K562 (cell line): ENCODE measurements at regions not wholly inside any gene's neighbourhood (a gene's known extent, or its start where the extent isn't known, plus 50 kb on each side); places are given as distances from the start of the nearest gene placed in this dataset.

Source experiments
- ATAC-seq: fragments of 200-7000 bp; cut with Tn5 transposase; 3 replicates; pipeline ENCODE4 v1.9.1; 2020; ENCODE audit warnings: moderate library complexity
- BruUV-seq: library from RNA; stranded (reverse); fragments of 400-500 nt; replicated peaks from 2 replicates; lab custom pipeline; 2021; lab: Mats Ljungman, UMichigan
- CTCF ChIA-PET: fragments of 300-600 bp; formaldehyde crosslinking; extraction: SDS; loops from one replicate; lab custom pipeline; 2021; ENCODE audit warnings: low intra/inter-chr PET ratio; lab: Yijun Ruan, JAX
- POLR2A ChIA-PET: fragments of 300-600, 350-650 bp; sonication (Branson Sonifier 250); formaldehyde crosslinking; extraction: SDS; loops from one replicate; lab custom pipeline; 2021; ENCODE audit warnings: antibody characterized with exemption, inconsistent platforms; lab: Yijun Ruan, JAX
- DNase-seq, 4 experiments: peaks; one replicate each; pipeline versions ENCODE4 v3.0.0 to v3.0.0-alpha.2; 2011 to 2018; ENCODE audit warnings: low spot score in 3 of 4, mixed read lengths in 3 of 4; ENCODE audit errors: extremely low read depth in 1 of 4
- FAIRE-seq: peaks from 2 replicates; lab custom pipeline; 2011; peaks lifted over from hg19 to GRCh38; lab: Jason Lieb, UNC
- H2AFZ ChIP-seq: 2 replicates; pipeline ENCODE4 v1.6.0; 2011; ENCODE audit warnings: low read depth, low read length, control low read depth, inconsistent platforms
- H3K27ac ChIP-seq: fragments of 200-600 bp; 3 replicates; pipeline ENCODE4 v1.8.0; 2011; ENCODE audit warnings: low read depth, mild to moderate bottlenecking, control low read depth, inconsistent platforms, low read length, moderate library complexity, mixed read lengths; ENCODE audit errors: extremely low read depth
- H3K27me3 ChIP-seq, 2 experiments: fragments of 300-600 bp in 1 of 2; 2 replicates in 1 of 2; 3 replicates in 1 of 2; pipeline versions ENCODE4 v1.6.0 to v1.8.0; 2011; ENCODE audit warnings: inconsistent platforms in 2 of 2, low read length in 2 of 2, mild to moderate bottlenecking in 1 of 2, mixed read lengths in 1 of 2, moderate library complexity in 1 of 2; ENCODE audit not compliant: control insufficient read depth in 2 of 2, insufficient read depth in 2 of 2
- H3K36me3 ChIP-seq: fragments of 300-600 bp; 3 replicates; pipeline ENCODE4 v1.8.0; 2011; ENCODE audit warnings: mild to moderate bottlenecking, low read length, inconsistent platforms; ENCODE audit not compliant: control insufficient read depth, insufficient read depth
- H3K4me1 ChIP-seq, 2 experiments: fragments of 200-600 bp in 1 of 2; replicated peaks in 1 of 2; 2 replicates in 1 of 2; 3 replicates in 1 of 2; pipeline versions ENCODE4 v1.5.1 to v1.8.0; 2011; ENCODE audit warnings: inconsistent platforms in 2 of 2, low read length in 2 of 2, mild to moderate bottlenecking in 1 of 2, mixed read lengths in 1 of 2, moderate library complexity in 1 of 2; ENCODE audit not compliant: control insufficient read depth in 2 of 2, insufficient read depth in 2 of 2
- H3K4me2 ChIP-seq: 2 replicates; pipeline ENCODE4 v1.6.1; 2011; ENCODE audit warnings: low read length, control low read depth, inconsistent platforms, mixed read lengths; ENCODE audit not compliant: insufficient read depth
- H3K4me3 ChIP-seq: fragments of 200-600 bp; sonication (generic), shearing (Covaris generic); 2 replicates; pipeline ENCODE4 v1.5.1; 2016; ENCODE audit warnings: control low read depth, inconsistent platforms
- H3K79me2 ChIP-seq: fragments of 200-600 bp; 3 replicates; pipeline ENCODE4 v1.8.0; 2011; ENCODE audit warnings: low read length, inconsistent platforms; ENCODE audit not compliant: control insufficient read depth, insufficient read depth
- H3K9ac ChIP-seq, 2 experiments: 2 replicates each; pipeline versions ENCODE4 v1.6.0 to v1.6.1; 2011; ENCODE audit warnings: low read depth in 2 of 2, low read length in 2 of 2, control low read depth in 1 of 2, inconsistent platforms in 1 of 2, mild to moderate bottlenecking in 1 of 2, mixed read lengths in 1 of 2; ENCODE audit not compliant: insufficient read depth in 1 of 2
- H3K9me1 ChIP-seq: one replicate; pipeline ENCODE4 v1.6.0; 2011; ENCODE audit warnings: inconsistent platforms, mild to moderate bottlenecking, low read length, moderate library complexity; ENCODE audit not compliant: control insufficient read depth, insufficient read depth
- H3K9me3 ChIP-seq: replicated peaks from 2 replicates; pipeline ENCODE4 v1.5.1; 2011; ENCODE audit warnings: low read depth, low read length, inconsistent platforms; ENCODE audit not compliant: control insufficient read depth, insufficient read depth
- H4K20me1 ChIP-seq: replicated peaks from 2 replicates; pipeline ENCODE4 v1.6.1; 2011; ENCODE audit warnings: low read length, inconsistent platforms, mixed read lengths; ENCODE audit not compliant: control insufficient read depth, insufficient read depth
- E2F4 ChIP-seq: sonication (generic); formaldehyde crosslinking; IDR thresholded peaks from 2 replicates; pipeline ENCODE4 v1.8.0; 2022; ENCODE audit warnings: mild to moderate bottlenecking, low read depth, missing genetic modification reagents
- ETS1 ChIP-seq: conservative IDR thresholded peaks from 2 replicates; pipeline ENCODE4 v1.6.1; 2011; ENCODE audit warnings: low read depth, mild to moderate bottlenecking, low read length; ENCODE audit not compliant: control insufficient read depth
- FOXJ2 ChIP-seq: fragments of 200-800 bp; sonication (Bioruptor generic); IDR thresholded peaks from 2 replicates; pipeline ENCODE4 v1.6.1; 2016; ENCODE audit warnings: missing genetic modification characterization, missing compliant biosample characterization
- GATA2 ChIP-seq: sonication (generic); formaldehyde crosslinking; IDR thresholded peaks from 2 replicates; pipeline ENCODE4 v1.4.0; 2020; ENCODE audit warnings: mild to moderate bottlenecking, missing genetic modification reagents
- HBP1 ChIP-seq: fragments of 450-650 bp; formaldehyde crosslinking; IDR thresholded peaks from 2 replicates; pipeline ENCODE4 v1.4.0; 2022; ENCODE audit warnings: missing genetic modification characterization
- HNRNPK ChIP-seq: fragments of 200-400 bp; formaldehyde crosslinking; IDR thresholded peaks from one replicate; pipeline ENCODE4 v1.6.1; 2018; ENCODE audit warnings: mild to moderate bottlenecking, low read depth, low read length; ENCODE audit not compliant: poor library complexity, severe bottlenecking
- KLF1 ChIP-seq: fragments of 450-650 bp; IDR thresholded peaks from 2 replicates; pipeline ENCODE4 v1.6.1; 2016; ENCODE audit warnings: missing genetic modification characterization, missing compliant biosample characterization
- MAX ChIP-seq: sonication (generic); formaldehyde crosslinking; IDR thresholded peaks from 2 replicates; pipeline ENCODE4 v1.9.0; 2022; ENCODE audit warnings: mild to moderate bottlenecking, missing genetic modification reagents
- PHF20 ChIP-seq: fragments of 450-650 bp; IDR thresholded peaks from 2 replicates; pipeline ENCODE4 v1.6.1; 2018; ENCODE audit not compliant: partially characterized antibody
- PHF21A ChIP-seq: fragments of 450-650 bp; IDR thresholded peaks from 2 replicates; pipeline ENCODE4 v1.6.1; 2017; ENCODE audit warnings: low read depth, borderline replicate concordance
- RAD51 ChIP-seq: fragments of 450-650 bp; IDR thresholded peaks from 2 replicates; pipeline ENCODE4 v1.7.1; 2016; ENCODE audit warnings: low read depth, mild to moderate bottlenecking, borderline replicate concordance
- SP1 ChIP-seq: sonication (generic); formaldehyde crosslinking; IDR thresholded peaks from 2 replicates; pipeline ENCODE4 v1.8.1; 2022; ENCODE audit warnings: mild to moderate bottlenecking, missing genetic modification reagents
- USF1 ChIP-seq: sonication (generic); formaldehyde crosslinking; IDR thresholded peaks from 2 replicates; pipeline ENCODE4 v1.9.0; 2022; ENCODE audit warnings: mild to moderate bottlenecking, missing genetic modification reagents
- ZNF121 ChIP-seq: sonication (generic); formaldehyde crosslinking; conservative IDR thresholded peaks from 2 replicates; pipeline ENCODE4 v1.8.0; 2022; ENCODE audit warnings: missing genetic modification reagents
- ZNF436 ChIP-seq: fragments of 250-450, 450-650 bp; sonication (Bioruptor Pico); formaldehyde crosslinking; IDR thresholded peaks from 2 replicates; pipeline ENCODE4 v1.7.0; 2020; ENCODE audit warnings: mild to moderate bottlenecking
- ZNF780A ChIP-seq: fragments of 250-450 bp; sonication (Bioruptor Pico); IDR thresholded peaks from 2 replicates; pipeline ENCODE4 v1.5.0; 2021; ENCODE audit warnings: mild to moderate bottlenecking
- WGBS: fragments of 100-300 bp; shearing (Covaris generic); methylation state at CpG from one replicate; pipeline ENCODE4 v1.1.6; 2016; ENCODE audit warnings: low coverage, mixed read lengths; ENCODE audit not compliant: insufficient coverage; ENCODE audit errors: missing lambda C conversion rate; 5-methylcytosine and 5-hydroxymethylcytosine counted together
- in situ Hi-C: fragments of 300-500 bp; cut with MboI; formaldehyde crosslinking; loops from 4 replicates; pipeline ENCODE4 v1.15.0; 2018; ENCODE audit warnings: inconsistent platforms, mixed read lengths
- intact Hi-C: fragments of 100-400 bp; cut with micrococcal nuclease; formaldehyde crosslinking; loops from 2 replicates; pipeline ENCODE4 v1.14.2; 2022

- FAIRE-seq: no peak
- 2% methylated on average over 5 of the region's 5 CpGs for WGBS
- no peak overlapping the region for H3K9ac ChIP-seq
- no peak for ATAC-seq
- no peaks in the 10 kb centered on the region for H3K4me1 ChIP-seq
- H3K79me2 ChIP-seq: no peaks in the 10 kb centered on the region
- H3K4me3 ChIP-seq: no peak overlapping the region
- H3K9me1 ChIP-seq: no peaks in the 10 kb centered on the region
- intact Hi-C loops (no loop called here), in situ Hi-C loops (no loop called here)
- no peaks in the 10 kb centered on the region for H4K20me1 ChIP-seq
- no peak overlapping the region for H2AFZ ChIP-seq
- peaks cover 20 to 45% of the 10 kb centered on the region in 2 experiments for H3K27me3 ChIP-seq
- POLR2A ChIA-PET: interaction anchor here (0.6 kb wide), 1 partner anchor 1052 kb away, joined by 3 read pairs; no protein-coding TSS in a partner anchor
- BruUV-seq: no TSS peak
- no peak overlapping the region for H3K27ac ChIP-seq
- no peaks in the 10 kb centered on the region for H3K9me3 ChIP-seq
- TF ChIP-seq HBP1 (CRISPR knock-in tag) (no peak), USF1 (CRISPR knock-in tag) (no peak), ZNF121 (CRISPR knock-in tag) (no peak), KLF1 (tag) (no peak), ETS1 (no peak), SP1 (CRISPR knock-in tag) (no peak), FOXJ2 (tag) (no peak), RAD51 (no peak), HNRNPK (no peak), PHF20 (no peak), PHF21A (no peak), GATA2 (no peak), ZNF436 (CRISPR knock-in tag) (no peak), MAX (no peak), E2F4 (no peak), ZNF780A (CRISPR knock-in tag) (no peak)
- TF ChIP-seq, all 486 proteins: peak for 0
- CTCF ChIA-PET: no interaction called here
- no peak for DNase-seq
- Histone ChIP-seq H3K4me2 (no peak overlapping the region), H3K36me3 (no peaks in the 10 kb centered on the region)
Observed at GRCh38 chr10:77689339-77689738, 51.7 kb upstream of the KCNMA1 start.
